HEK293 (cell line): ENCODE measurements at regions not wholly inside any gene's neighbourhood (a gene's known extent, or its start where the extent isn't known, plus 50 kb on each side); places are given as distances from the start of the nearest gene placed in this dataset.

ENCODE experiments used
- CTCF ChIA-PET: fragments of 350-600 bp; formaldehyde crosslinking; extraction: SDS; loops from one replicate; lab custom pipeline; 2021; ENCODE audit warnings: antibody characterized with exemption; lab: Yijun Ruan, JAX
- POLR2A ChIA-PET: fragments of 300-600 bp; formaldehyde crosslinking; extraction: SDS; loops from one replicate; lab custom pipeline; 2020; ENCODE audit warnings: antibody characterized with exemption, inconsistent platforms; lab: Yijun Ruan, JAX
- H3K27ac ChIP-seq: fragments of 200-500 bp; sonication (Bioruptor generic); 2 replicates; pipeline ENCODE4 v1.5.1; 2014; ENCODE audit warnings: low read depth, low read length, control low read depth, inconsistent platforms; ENCODE audit errors: extremely low read depth
- H3K36me3 ChIP-seq, 2 experiments: fragments of 200-500 bp in 1 of 2; sonication (Bioruptor generic) in 1 of 2; 1 replicate in 1 of 2; 2 replicates in 1 of 2; pipeline ENCODE4 v1.5.1; 2014 to 2017; ENCODE audit warnings: inconsistent platforms in 2 of 2, low read length in 2 of 2; ENCODE audit not compliant: control insufficient read depth in 2 of 2, insufficient read depth in 1 of 2
- H3K4me1 ChIP-seq: fragments of 200-500 bp; sonication (Bioruptor generic); 2 replicates; pipeline ENCODE4 v1.5.1; 2014; ENCODE audit warnings: mild to moderate bottlenecking, low read length, inconsistent platforms; ENCODE audit not compliant: control insufficient read depth, insufficient read depth
- H3K4me3 ChIP-seq: 2 replicates; pipeline ENCODE4 v1.5.1; 2011; ENCODE audit warnings: low read depth, mild to moderate bottlenecking, control low read depth, low read length, moderate library complexity
- H3K9me3 ChIP-seq: fragments of 200-500 bp; sonication (Bioruptor generic); 2 replicates; pipeline ENCODE4 v1.5.1; 2014; ENCODE audit warnings: low read depth, low read length, inconsistent platforms; ENCODE audit not compliant: control insufficient read depth, insufficient read depth
- GLIS2 ChIP-seq: fragments of 450-650 bp; formaldehyde crosslinking; IDR thresholded peaks from 2 replicates; pipeline ENCODE4 v1.5.1; 2016; ENCODE audit warnings: missing biosample characterization, missing genetic modification characterization
- INSM2 ChIP-seq: fragments of 450-650 bp; formaldehyde crosslinking; IDR thresholded peaks from 2 replicates; pipeline ENCODE4 v1.5.1; 2016; ENCODE audit warnings: missing biosample characterization, missing genetic modification characterization
- KLF10 ChIP-seq: fragments of 450-650 bp; IDR thresholded peaks from 2 replicates; pipeline ENCODE4 v1.5.1; 2018; ENCODE audit warnings: missing biosample characterization, mild to moderate bottlenecking, missing genetic modification characterization
- SETDB1 ChIP-seq: IDR thresholded peaks from one replicate; pipeline ENCODE4 v1.6.1; 2017; ENCODE audit warnings: mild to moderate bottlenecking, low read length, moderate library complexity, mixed read lengths; ENCODE audit not compliant: insufficient read length
- ZNF19 ChIP-seq: fragments of 450-650 bp; formaldehyde crosslinking; IDR thresholded peaks from 2 replicates; pipeline ENCODE4; 2016; ENCODE audit warnings: missing biosample characterization, missing genetic modification characterization, low read depth
- ZNF202 ChIP-seq: fragments of 450-650 bp; formaldehyde crosslinking; IDR thresholded peaks from 2 replicates; pipeline ENCODE4 v1.5.1; 2016; ENCODE audit warnings: missing biosample characterization, missing genetic modification characterization, borderline replicate concordance
- ZNF23 ChIP-seq: fragments of 450-650 bp; formaldehyde crosslinking; IDR thresholded peaks from 2 replicates; pipeline ENCODE4 v1.5.1; 2016; ENCODE audit warnings: missing biosample characterization, missing genetic modification characterization, borderline replicate concordance
- ZNF366 ChIP-seq: fragments of 450-650 bp; formaldehyde crosslinking; conservative IDR thresholded peaks from 2 replicates; pipeline ENCODE4 v1.5.1; 2016; ENCODE audit warnings: missing biosample characterization, missing genetic modification characterization
- ZNF510 ChIP-seq: fragments of 450-650 bp; formaldehyde crosslinking; IDR thresholded peaks from 2 replicates; pipeline ENCODE4 v1.5.1; 2018; ENCODE audit warnings: mild to moderate bottlenecking, missing genetic modification characterization, missing biosample characterization; ENCODE audit not compliant: insufficient replicate concordance
- ZNF513 ChIP-seq: fragments of 450-650 bp; IDR thresholded peaks from 2 replicates; pipeline ENCODE4 v1.5.1; 2018; ENCODE audit warnings: missing biosample characterization, missing genetic modification characterization
- ZNF558 ChIP-seq: fragments of 450-650 bp; formaldehyde crosslinking; IDR thresholded peaks from 2 replicates; pipeline ENCODE4 v1.5.1; 2016; ENCODE audit warnings: missing biosample characterization, missing genetic modification characterization
- ZNF580 ChIP-seq: fragments of 450-650 bp; formaldehyde crosslinking; IDR thresholded peaks from 2 replicates; pipeline ENCODE4 v1.5.1; 2016; ENCODE audit warnings: missing biosample characterization, missing genetic modification characterization
- ZNF692 ChIP-seq: fragments of 450-650 bp; formaldehyde crosslinking; IDR thresholded peaks from 2 replicates; pipeline ENCODE4 v1.5.1; 2016; ENCODE audit warnings: missing biosample characterization, missing genetic modification characterization
- ZNF707 ChIP-seq: fragments of 450-650 bp; formaldehyde crosslinking; IDR thresholded peaks from 2 replicates; pipeline ENCODE4 v1.5.1; 2016; ENCODE audit warnings: missing biosample characterization, missing genetic modification characterization
- ZNF768 ChIP-seq: fragments of 450-650 bp; formaldehyde crosslinking; IDR thresholded peaks from 2 replicates; pipeline ENCODE4 v1.5.1; 2018; ENCODE audit warnings: missing biosample characterization, mild to moderate bottlenecking, missing genetic modification characterization
- ZNF785 ChIP-seq: fragments of 450-650 bp; formaldehyde crosslinking; IDR thresholded peaks from 2 replicates; pipeline ENCODE4 v1.5.1; 2016; ENCODE audit warnings: missing biosample characterization, missing genetic modification characterization
- ZNF792 ChIP-seq: fragments of 450-650 bp; formaldehyde crosslinking; IDR thresholded peaks from 2 replicates; pipeline ENCODE4 v1.5.1; 2016; ENCODE audit warnings: missing biosample characterization, missing genetic modification characterization
- ZNF843 ChIP-seq: fragments of 450-650 bp; formaldehyde crosslinking; IDR thresholded peaks from 2 replicates; pipeline ENCODE4 v1.5.1; 2016; ENCODE audit warnings: missing biosample characterization, missing genetic modification characterization
- ZSCAN18 ChIP-seq: fragments of 450-650 bp; formaldehyde crosslinking; IDR thresholded peaks from 2 replicates; pipeline ENCODE4 v1.5.1; 2016; ENCODE audit warnings: missing biosample characterization, missing genetic modification characterization

GRCh38 chr2:12063210-12063609 lies 316.8 kb downstream of the LPIN1 start:
- ChIA-PET POLR2A (no interaction called here), CTCF (interaction anchor here (0.7 kb wide), 1 partner anchor 1223 kb away, joined by 3 read pairs; no protein-coding TSS in a partner anchor)

GRCh38 chr2:12064153-12064552 lies 317.7 kb downstream of the LPIN1 start:
- Histone ChIP-seq H3K9me3 (no peaks in the 10 kb centered on the region), H3K4me3 (no peak overlapping the region), H3K27ac (no peak overlapping the region), H3K36me3 (no peaks in the 10 kb centered on the region), H3K4me1 (peaks cover 10% of the 10 kb centered on the region; the same call in 1 of the 2 replicates)
- TF ChIP-seq KLF10 (tag by site-specific recombination) (no peak), ZNF23 (tag by site-specific recombination) (no peak), ZNF843 (tag by site-specific recombination) (no peak), ZNF513 (tag by site-specific recombination) (no peak), ZNF19 (tag by site-specific recombination) (no peak), ZNF558 (tag by site-specific recombination) (no peak), ZNF768 (tag by site-specific recombination) (no peak), ZNF366 (tag by site-specific recombination) (no peak), ZNF785 (tag by site-specific recombination) (no peak), ZNF792 (no peak), GLIS2 (no peak), ZNF580 (no peak), INSM2 (tag by site-specific recombination) (no peak), ZNF202 (tag by site-specific recombination) (no peak), ZSCAN18 (tag by site-specific recombination) (no peak), ZNF510 (tag by site-specific recombination) (no peak), ZNF707 (tag by site-specific recombination) (no peak)
- ChIA-PET POLR2A (no interaction called here), CTCF (interaction anchor here (1.5 kb wide), 1 partner anchor 233 kb away, joined by 5 read pairs; no protein-coding TSS in a partner anchor)

More at GRCh38 chr2:12063210-12063609, 316.8 kb downstream of the LPIN1 start:
- H3K27ac ChIP-seq, result no peak overlapping the region
- no peak overlapping the region for H3K4me3 ChIP-seq
- no peaks in the 10 kb centered on the region for H3K36me3 ChIP-seq
- peaks cover 10% of the 10 kb centered on the region; the same call in 1 of the 2 replicates for H3K4me1 ChIP-seq
- no peaks in the 10 kb centered on the region for H3K9me3 ChIP-seq
- TF ChIP-seq ZNF692 (tag by site-specific recombination) (no peak), SETDB1 (peak; percentile 28)
- TF ChIP-seq, all 188 proteins: peak for 1
